ENCODE measurements at regions not wholly inside any gene's neighbourhood (a gene's known extent, or its start where the extent isn't known, plus 50 kb on each side); places are given as distances from the start of the nearest gene placed in this dataset.
A peak's percentile ranks its signal among the peaks of the same experiment; 100 is the strongest.

DNA sequence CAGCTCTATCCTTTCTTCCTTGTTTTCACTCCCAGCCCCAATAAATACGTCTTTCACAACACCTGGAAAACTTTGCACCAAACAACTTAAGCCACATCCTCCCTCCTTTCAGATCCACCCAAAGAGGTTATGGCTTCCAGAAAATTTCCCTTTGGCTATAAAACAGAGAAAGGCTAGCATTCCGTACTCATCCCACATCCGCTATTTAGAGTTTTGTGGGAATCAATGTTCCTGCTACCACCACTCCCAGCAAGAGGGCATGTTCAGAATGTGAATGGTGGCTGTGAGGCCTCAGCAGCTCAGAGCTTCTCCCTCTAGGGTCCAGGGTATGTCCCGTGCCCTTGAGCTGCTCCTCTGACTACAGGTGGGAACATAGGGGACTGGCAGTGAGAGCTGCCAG, 214.6 kb downstream of the NCK2 start:
- H3K27ac ChIP-seq (ENCODE audit: low read depth in 2 of 2, low read length in 2 of 2) = no peak overlapping the region
- no peaks in the 10 kb centered on the region for H3K4me1 ChIP-seq (ENCODE audit: control insufficient read depth in 2 of 3, insufficient read depth in 2 of 3, low read depth in 1 of 3, low read length in 3 of 3)
- no peaks in the 10 kb centered on the region for H3K9me3 ChIP-seq (ENCODE audit: control insufficient read depth in 2 of 3, insufficient read depth in 1 of 3, low read length in 3 of 3)
- no peaks in the 10 kb centered on the region for H3K27me3 ChIP-seq (ENCODE audit: control insufficient read depth, insufficient read depth, low read length)
- DNase-seq (no peak), FAIRE-seq (no peak)
- no peaks in the 10 kb centered on the region for H3K36me3 ChIP-seq (ENCODE audit: control insufficient read depth in 2 of 3, insufficient read depth in 3 of 3, low read length in 3 of 3)
- no peak overlapping the region for H3K9ac ChIP-seq (ENCODE audit: low read length in 3 of 3)
- no peak overlapping the region for H3K4me3 ChIP-seq (ENCODE audit: low read length in 3 of 3)
- TF ChIP-seq, protein P1, sequence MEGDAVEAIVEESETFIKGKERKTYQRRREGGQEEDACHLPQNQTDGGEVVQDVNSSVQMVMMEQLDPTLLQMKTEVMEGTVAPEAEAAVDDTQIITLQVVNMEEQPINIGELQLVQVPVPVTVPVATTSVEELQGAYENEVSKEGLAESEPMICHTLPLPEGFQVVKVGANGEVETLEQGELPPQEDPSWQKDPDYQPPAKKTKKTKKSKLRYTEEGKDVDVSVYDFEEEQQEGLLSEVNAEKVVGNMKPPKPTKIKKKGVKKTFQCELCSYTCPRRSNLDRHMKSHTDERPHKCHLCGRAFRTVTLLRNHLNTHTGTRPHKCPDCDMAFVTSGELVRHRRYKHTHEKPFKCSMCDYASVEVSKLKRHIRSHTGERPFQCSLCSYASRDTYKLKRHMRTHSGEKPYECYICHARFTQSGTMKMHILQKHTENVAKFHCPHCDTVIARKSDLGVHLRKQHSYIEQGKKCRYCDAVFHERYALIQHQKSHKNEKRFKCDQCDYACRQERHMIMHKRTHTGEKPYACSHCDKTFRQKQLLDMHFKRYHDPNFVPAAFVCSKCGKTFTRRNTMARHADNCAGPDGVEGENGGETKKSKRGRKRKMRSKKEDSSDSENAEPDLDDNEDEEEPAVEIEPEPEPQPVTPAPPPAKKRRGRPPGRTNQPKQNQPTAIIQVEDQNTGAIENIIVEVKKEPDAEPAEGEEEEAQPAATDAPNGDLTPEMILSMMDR (IDR thresholded peaks at IDR 0.05; ENCODE audit: borderline replicate concordance, extremely low read depth, insufficient read depth) = no peak
- intact Hi-C loops (cut with DNase I) = no loop called here

DNA sequence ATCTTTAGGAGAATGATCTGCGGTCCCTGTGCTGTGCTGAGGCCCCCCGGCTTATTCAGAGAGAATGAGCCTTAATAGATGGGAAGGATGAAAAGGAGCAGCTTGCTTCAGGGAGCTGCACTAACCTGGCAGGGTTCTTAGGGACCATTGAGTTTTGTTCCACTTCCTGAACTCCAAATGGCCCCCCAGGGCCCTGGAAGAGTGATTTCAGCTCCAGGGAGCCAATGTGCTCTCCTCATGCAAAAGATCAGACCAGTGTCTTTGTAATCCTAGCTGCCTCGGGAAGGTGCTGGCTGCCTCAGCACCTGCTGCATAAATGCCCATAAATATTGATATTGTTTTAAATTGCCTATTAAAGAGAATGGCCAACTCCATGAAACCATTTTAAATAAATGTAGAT, 210.2 kb downstream of the NCK2 start:
- Histone ChIP-seq H3K36me3 (ENCODE audit: control insufficient read depth in 2 of 3, insufficient read depth in 3 of 3, low read length in 3 of 3) (no peaks in the 10 kb centered on the region), H3K4me1 (ENCODE audit: control insufficient read depth in 2 of 3, insufficient read depth in 2 of 3, low read depth in 1 of 3, low read length in 3 of 3) (no peaks in the 10 kb centered on the region), H3K9ac (ENCODE audit: low read length in 3 of 3) (no peak overlapping the region), H3K27me3 (ENCODE audit: control insufficient read depth, insufficient read depth, low read length) (no peaks in the 10 kb centered on the region), H3K9me3 (ENCODE audit: control insufficient read depth in 2 of 3, insufficient read depth in 1 of 3, low read length in 3 of 3) (no peaks in the 10 kb centered on the region), H3K27ac (ENCODE audit: low read depth in 2 of 2, low read length in 2 of 2) (no peak overlapping the region), H3K4me3 (ENCODE audit: low read length in 3 of 3) (no peak overlapping the region)
- TF ChIP-seq, protein P1 (IDR thresholded peaks at IDR 0.05; ENCODE audit: borderline replicate concordance, extremely low read depth, insufficient read depth) = no peak
- no peak for FAIRE-seq
- intact Hi-C loops (cut with DNase I) = no loop called here
- DNase-seq = peak in 1 of 5 donors; percentile 19

DNA sequence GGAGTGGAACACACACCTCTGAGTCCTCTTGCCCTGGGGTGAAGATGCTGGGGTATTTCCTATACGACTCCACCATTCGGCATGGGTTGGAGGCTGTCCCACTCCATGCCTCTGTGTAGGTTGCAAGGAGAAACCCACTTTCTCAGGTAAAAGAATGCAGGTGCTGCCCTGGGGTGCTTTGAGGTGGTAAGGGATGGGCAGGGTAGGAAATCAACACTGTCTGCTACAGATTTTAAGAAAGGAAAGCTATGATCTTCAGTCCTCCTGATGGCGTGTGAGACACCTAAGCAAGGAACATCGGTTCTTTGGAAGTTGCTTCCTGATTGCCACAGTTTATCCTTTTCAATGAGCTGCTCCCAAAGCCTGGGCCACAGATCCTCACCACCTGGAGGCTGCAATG, 209.2 kb downstream of the NCK2 start:
- no peak overlapping the region for H3K27ac ChIP-seq (ENCODE audit: low read depth in 2 of 2, low read length in 2 of 2)
- no peak for FAIRE-seq
- intact Hi-C loops (cut with DNase I) = no loop called here
- no peaks in the 10 kb centered on the region for H3K9me3 ChIP-seq (ENCODE audit: control insufficient read depth in 2 of 3, insufficient read depth in 1 of 3, low read length in 3 of 3)
- no peak overlapping the region for H3K4me3 ChIP-seq (ENCODE audit: low read length in 3 of 3)
- DNase-seq = no peak
- TF ChIP-seq, protein P1 (IDR thresholded peaks at IDR 0.05; ENCODE audit: borderline replicate concordance, extremely low read depth, insufficient read depth) = no peak
- H3K27me3 ChIP-seq (ENCODE audit: control insufficient read depth, insufficient read depth, low read length) = no peaks in the 10 kb centered on the region
- no peaks in the 10 kb centered on the region for H3K4me1 ChIP-seq (ENCODE audit: control insufficient read depth in 2 of 3, insufficient read depth in 2 of 3, low read depth in 1 of 3, low read length in 3 of 3)
- no peak overlapping the region for H3K9ac ChIP-seq (ENCODE audit: low read length in 3 of 3)
- H3K36me3 ChIP-seq (ENCODE audit: control insufficient read depth in 2 of 3, insufficient read depth in 3 of 3, low read length in 3 of 3) = no peaks in the 10 kb centered on the region

DNA sequence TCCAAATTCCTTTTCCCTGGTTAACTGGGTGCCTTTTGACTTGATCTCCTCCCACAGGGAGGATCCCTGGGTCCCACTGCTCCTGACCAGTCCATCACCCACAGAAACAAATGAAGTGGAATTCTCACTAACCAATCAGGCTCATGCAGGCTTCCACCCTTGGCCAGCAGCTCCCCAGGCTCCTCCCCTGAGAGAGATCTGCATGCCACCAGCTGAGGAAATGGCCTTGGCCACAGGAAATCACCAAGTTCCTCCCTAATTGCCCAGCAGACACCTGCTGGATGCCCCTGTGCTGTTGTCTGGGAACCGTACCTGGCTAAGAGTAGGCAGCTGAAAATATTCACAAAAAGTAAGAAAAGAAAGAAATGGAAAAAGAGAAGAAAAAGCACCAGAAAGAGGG, 207.4 kb downstream of the NCK2 start:
- intact Hi-C loops (cut with DNase I) = no loop called here
- TF ChIP-seq, protein P1 (IDR thresholded peaks at IDR 0.05; ENCODE audit: borderline replicate concordance, extremely low read depth, insufficient read depth) = no peak
- H3K36me3 ChIP-seq (ENCODE audit: control insufficient read depth in 2 of 3, insufficient read depth in 3 of 3, low read length in 3 of 3) = no peaks in the 10 kb centered on the region
- no peaks in the 10 kb centered on the region for H3K9me3 ChIP-seq (ENCODE audit: control insufficient read depth in 2 of 3, insufficient read depth in 1 of 3, low read length in 3 of 3)
- H3K4me3 ChIP-seq (ENCODE audit: low read length in 3 of 3) = no peak overlapping the region
- DNase-seq (no peak), FAIRE-seq (no peak)
- H3K27me3 ChIP-seq (ENCODE audit: control insufficient read depth, insufficient read depth, low read length) = no peaks in the 10 kb centered on the region
- H3K9ac ChIP-seq (ENCODE audit: low read length in 3 of 3) = no peak overlapping the region
- H3K4me1 ChIP-seq (ENCODE audit: control insufficient read depth in 2 of 3, insufficient read depth in 2 of 3, low read depth in 1 of 3, low read length in 3 of 3) = no peaks in the 10 kb centered on the region
- no peak overlapping the region for H3K27ac ChIP-seq (ENCODE audit: low read depth in 2 of 2, low read length in 2 of 2)

Measured in kidney (tissue), 13 donors.